ENCODE measurements at regions not wholly inside any gene's neighbourhood (a gene's known extent, or its start where the extent isn't known, plus 50 kb on each side); places are given as distances from the start of the nearest gene placed in this dataset.

- TF ChIP-seq POLR2A (IDR thresholded peaks at IDR 0.05), result no peak
- TF ChIP-seq CTCF (IDR thresholded peaks at IDR 0.05 in 4 of 5, conservative IDR thresholded peaks at IDR 0.05 in 1 of 5), result no peak
Measured at GRCh38 chr5:156153602-156154001, 173.4 kb upstream of the SGCD start.

Measured in gastrocnemius medialis (tissue), 4 donors.